Transverse colon (tissue), 4 donors: ENCODE measurements at regions not wholly inside any gene's neighbourhood (a gene's known extent, or its start where the extent isn't known, plus 50 kb on each side); places are given as distances from the start of the nearest gene placed in this dataset.
"Not testable (repeated sequence)": the region's sequence is repeated elsewhere in the genome, so short reads cannot be mapped to it uniquely, and the experiment has no call there.

Source experiments
- DNase-seq: peaks from one replicate; pipeline ENCODE4 v3.0.0-alpha.2; 2019
- H3K27ac ChIP-seq, 4 donors: fragments of 200-600 bp; sonication (generic); 2 replicates each; pipeline ENCODE4 v1.5.1; 2016 to 2018; ENCODE audit warnings: inconsistent platforms in 4 of 4
- H3K27me3 ChIP-seq: fragments of 200-600 bp; sonication (generic); 2 replicates; pipeline ENCODE4 v1.5.1; 2017; ENCODE audit warnings: inconsistent platforms
- H3K36me3 ChIP-seq, 4 donors: fragments of 200-600 bp; sonication (generic); 2 replicates each; pipeline ENCODE4 v1.5.1; 2017 to 2019; ENCODE audit warnings: inconsistent platforms in 4 of 4
- H3K4me1 ChIP-seq, 4 donors: fragments of 200-600 bp; sonication (generic); 2 replicates each; pipeline ENCODE4 v1.5.1; 2017 to 2020; ENCODE audit warnings: inconsistent platforms in 4 of 4
- H3K4me3 ChIP-seq, 4 donors: fragments of 200-600 bp; sonication (generic); 1 replicate in 1 of 4; 2 replicates in 3 of 4; pipeline versions ENCODE4 v1.5.1 to v1.6.1; 2017 to 2019; ENCODE audit warnings: inconsistent platforms in 4 of 4
- H3K9me3 ChIP-seq, 2 donors: fragments of 200-600 bp; sonication (generic); 2 replicates each; pipeline ENCODE4 v1.5.1; 2017 to 2019; ENCODE audit warnings: inconsistent platforms in 2 of 2
- EP300 ChIP-seq: sonication (generic); formaldehyde crosslinking; IDR thresholded peaks from one replicate; pipeline ENCODE4 v1.6.1; 2017; ENCODE audit warnings: antibody characterized with exemption, low read depth
- POLR2A ChIP-seq: fragments of 450-650 bp; IDR thresholded peaks from one replicate; pipeline ENCODE4 v1.6.1; 2016; ENCODE audit warnings: antibody characterized with exemption, mild to moderate bottlenecking, moderate library complexity
- POLR2AphosphoS5 ChIP-seq, 3 donors: sonication (generic); formaldehyde crosslinking; IDR thresholded peaks; one replicate each; pipeline ENCODE4 v1.6.1; 2016; ENCODE audit warnings: antibody characterized with exemption in 3 of 3
- WGBS, 2 donors: methylation state at CpG; one replicate each; pipeline ENCODE4 v1.1.5; 2018; ENCODE audit warnings: low coverage in 1 of 2; 5-methylcytosine and 5-hydroxymethylcytosine counted together
- in situ Hi-C, 4 donors: fragments of 200-750 bp; cut with MboI; loops; one replicate each; pipeline versions ENCODE4 v1.15.0 to v1.15.1; 2017; ENCODE audit warnings: low sequenced_read_pairs in 3 of 4, low pct_ligation_motif_present in 1 of 4, low pct_unique_long_range_greater_than_20kb in 1 of 4
- intact Hi-C: fragments of 100-400 bp; cut with DNase I; formaldehyde crosslinking; loops from one replicate; pipeline ENCODE4 v1.15.1; 2023; ENCODE audit warnings: low total_unique reads
- TF ChIP-seq, protein P1 (sequence below), 5 experiments: fragments of 200-600 bp in 3 of 5; fragments of 450-650 bp in 2 of 5; sonication (generic) in 3 of 5; IDR thresholded peaks; 1 replicate in 2 of 5; 2 replicates in 3 of 5; pipeline ENCODE4 v1.5.1; 2016 to 2017; ENCODE audit warnings: antibody characterized with exemption in 5 of 5, inconsistent platforms in 3 of 5, mild to moderate bottlenecking in 2 of 5, moderate library complexity in 1 of 5

DNA sequence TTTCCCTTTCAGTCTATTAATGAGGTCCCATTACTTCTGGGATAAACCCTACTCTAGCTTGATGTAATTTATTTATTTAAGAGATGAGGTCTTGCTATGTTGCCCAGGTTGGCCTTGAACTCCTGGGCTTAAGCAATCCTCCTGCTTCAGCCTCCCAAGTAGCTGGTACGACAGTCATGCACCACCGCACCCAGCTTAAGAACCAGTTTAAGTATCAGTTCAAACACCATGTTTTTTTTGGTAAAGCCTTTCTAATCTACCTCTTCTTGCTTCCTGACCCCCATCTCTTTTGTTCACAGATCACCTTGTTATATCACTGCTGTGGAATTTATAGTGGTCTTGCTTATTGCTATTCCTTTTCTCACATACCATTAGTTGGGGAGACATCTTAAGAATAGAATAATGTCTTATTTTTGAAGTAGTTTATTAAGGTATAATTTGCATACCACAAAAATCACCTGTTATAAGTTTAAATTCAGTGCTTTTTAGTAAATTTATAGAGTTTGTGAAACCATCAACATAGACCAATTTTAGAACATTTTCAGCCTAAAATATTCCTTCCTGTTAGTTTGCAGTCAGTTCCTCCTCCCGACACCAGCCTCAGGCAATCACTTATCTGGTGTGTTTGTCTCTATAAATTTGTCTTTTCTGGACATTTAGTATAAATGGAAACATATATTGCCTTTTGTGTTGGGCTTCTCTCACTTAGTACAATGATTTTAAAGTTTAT is 257.9 kb downstream of the PDCD6IP start:
- H3K27ac ChIP-seq, result no peak overlapping the region
- in situ Hi-C loops (no loop called here), intact Hi-C loops (no loop called here)
- H3K9me3 ChIP-seq, result no peaks in the 10 kb centered on the region
- TF ChIP-seq, protein P1, sequence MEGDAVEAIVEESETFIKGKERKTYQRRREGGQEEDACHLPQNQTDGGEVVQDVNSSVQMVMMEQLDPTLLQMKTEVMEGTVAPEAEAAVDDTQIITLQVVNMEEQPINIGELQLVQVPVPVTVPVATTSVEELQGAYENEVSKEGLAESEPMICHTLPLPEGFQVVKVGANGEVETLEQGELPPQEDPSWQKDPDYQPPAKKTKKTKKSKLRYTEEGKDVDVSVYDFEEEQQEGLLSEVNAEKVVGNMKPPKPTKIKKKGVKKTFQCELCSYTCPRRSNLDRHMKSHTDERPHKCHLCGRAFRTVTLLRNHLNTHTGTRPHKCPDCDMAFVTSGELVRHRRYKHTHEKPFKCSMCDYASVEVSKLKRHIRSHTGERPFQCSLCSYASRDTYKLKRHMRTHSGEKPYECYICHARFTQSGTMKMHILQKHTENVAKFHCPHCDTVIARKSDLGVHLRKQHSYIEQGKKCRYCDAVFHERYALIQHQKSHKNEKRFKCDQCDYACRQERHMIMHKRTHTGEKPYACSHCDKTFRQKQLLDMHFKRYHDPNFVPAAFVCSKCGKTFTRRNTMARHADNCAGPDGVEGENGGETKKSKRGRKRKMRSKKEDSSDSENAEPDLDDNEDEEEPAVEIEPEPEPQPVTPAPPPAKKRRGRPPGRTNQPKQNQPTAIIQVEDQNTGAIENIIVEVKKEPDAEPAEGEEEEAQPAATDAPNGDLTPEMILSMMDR (IDR thresholded peaks at IDR 0.05), result no peak
- TF ChIP-seq POLR2AphosphoS5 (IDR thresholded peaks at IDR 0.05) (no peak), POLR2A (no peak), EP300 (no peak)
- no peak overlapping the region for H3K4me3 ChIP-seq
- H3K27me3 ChIP-seq, result no peaks in the 10 kb centered on the region
- no peak for DNase-seq
- 85 to 92% methylated on average over 2 to 3 of the region's 3 CpGs for WGBS, 2 donors
- no peaks in the 10 kb centered on the region for H3K36me3 ChIP-seq
- no peaks in the 10 kb centered on the region for H3K4me1 ChIP-seq

DNA sequence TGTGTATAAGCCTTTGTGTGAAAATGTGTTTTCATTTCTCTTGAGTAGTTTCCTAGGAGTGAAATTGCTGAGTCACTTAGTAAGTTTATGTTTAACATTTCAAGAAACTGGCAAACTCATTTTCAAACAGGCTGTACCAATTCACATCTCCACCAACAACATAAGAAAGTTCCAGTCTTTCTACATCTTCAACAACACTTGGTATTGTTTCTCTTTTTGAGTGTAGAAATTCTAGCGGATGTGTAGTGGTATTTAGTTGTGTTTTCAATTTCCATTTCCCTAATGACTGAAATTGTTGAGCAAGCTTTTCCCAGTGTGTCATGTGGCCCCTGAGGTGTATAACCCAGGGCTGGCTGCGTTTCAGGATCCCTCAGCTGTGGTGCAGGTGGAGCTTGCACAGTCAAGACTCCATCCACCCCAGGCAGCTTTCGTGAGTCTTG is 258.5 kb downstream of the PDCD6IP start:
- no peaks in the 10 kb centered on the region for H3K36me3 ChIP-seq
- no peaks in the 10 kb centered on the region for H3K4me1 ChIP-seq
- in situ Hi-C loops, result no loop called here
- no peak for TF ChIP-seq POLR2AphosphoS5 (IDR thresholded peaks at IDR 0.05)
- no peak for TF ChIP-seq EP300
- no peak for TF ChIP-seq POLR2A
- TF ChIP-seq, protein P1 (IDR thresholded peaks at IDR 0.05), result no peak
- intact Hi-C loops, result no loop called here
- 71 to 78% methylated on average over 1 to 3 of the region's 3 CpGs for WGBS, 2 donors
- no peak for DNase-seq
- H3K27me3 ChIP-seq, result no peaks in the 10 kb centered on the region
- no peak overlapping the region for H3K4me3 ChIP-seq
- no peak overlapping the region for H3K27ac ChIP-seq
- no peaks in the 10 kb centered on the region for H3K9me3 ChIP-seq

DNA sequence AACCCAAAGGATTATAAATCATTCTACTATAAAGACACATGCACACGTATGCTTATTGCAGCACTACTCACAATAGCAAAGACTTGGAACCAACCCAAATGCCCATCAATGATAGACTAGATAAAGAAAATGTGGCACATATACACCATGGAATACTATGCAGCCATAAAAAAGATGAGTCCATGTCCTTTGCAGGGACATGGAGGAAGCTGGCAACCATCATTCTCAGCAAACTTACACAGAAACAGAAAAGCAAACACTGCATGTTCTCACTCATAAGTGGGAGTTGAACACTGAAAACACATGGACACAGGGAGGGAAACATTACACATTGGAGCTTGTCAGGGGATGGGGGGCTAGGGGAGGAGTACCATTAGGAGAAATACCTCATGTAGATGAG is 262.6 kb downstream of the PDCD6IP start:
- H3K9me3 ChIP-seq, H3K4me1 ChIP-seq, H3K36me3 ChIP-seq, H3K27ac ChIP-seq, intact Hi-C loops, DNase-seq, H3K4me3 ChIP-seq, H3K27me3 ChIP-seq, in situ Hi-C loops: not testable (repeated sequence)
- 82% methylated on average over 1 of the region's 1 CpG; no CpG with 5 or more reads in 1 of the 2 donors for WGBS, 2 donors

DNA sequence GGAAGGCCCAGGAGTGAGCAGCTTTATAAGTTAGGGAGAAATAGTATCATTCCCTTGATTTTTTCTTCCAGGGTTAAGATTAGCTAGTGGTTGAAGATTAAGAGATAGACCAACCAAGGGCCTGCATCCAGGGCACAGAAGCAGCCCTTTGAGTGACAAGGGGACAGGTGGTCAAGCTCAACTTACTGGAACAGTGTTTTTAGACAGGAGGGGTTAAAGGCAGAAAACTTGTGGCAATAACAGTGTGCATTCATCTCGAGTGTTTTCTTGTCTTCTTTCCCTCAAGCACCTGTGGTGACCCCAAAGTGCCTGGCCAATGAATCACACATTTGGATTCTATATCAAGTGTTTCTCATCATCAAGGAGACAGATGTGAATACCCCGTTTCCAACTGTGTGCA is 267.5 kb downstream of the PDCD6IP start:
- in situ Hi-C loops, result no loop called here
- TF ChIP-seq POLR2A (no peak), POLR2AphosphoS5 (IDR thresholded peaks at IDR 0.05) (no peak), EP300 (no peak)
- TF ChIP-seq, protein P1 (IDR thresholded peaks at IDR 0.05), result no peak

DNA sequence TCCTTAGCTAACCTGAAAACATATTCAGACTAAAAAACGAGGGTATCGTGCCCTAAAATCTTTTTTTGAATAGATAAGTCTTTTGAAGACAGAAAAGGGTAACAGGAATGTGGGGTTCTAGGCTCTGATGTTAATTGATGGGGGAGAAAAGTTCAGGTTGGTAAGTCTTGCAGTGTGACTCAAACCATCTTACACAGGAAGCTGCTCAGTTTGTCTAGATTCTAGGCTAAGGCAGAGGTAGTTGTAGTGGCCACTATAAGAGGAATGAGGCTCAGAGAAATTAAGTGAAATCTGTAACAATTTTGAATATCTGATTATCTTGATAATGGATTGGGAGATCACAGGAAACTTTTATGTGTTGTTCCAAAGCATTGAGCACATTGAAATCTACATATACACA is 267.9 kb downstream of the PDCD6IP start:
- Histone ChIP-seq H3K36me3 (no peaks in the 10 kb centered on the region), H3K27me3 (no peaks in the 10 kb centered on the region), H3K4me1 (no peaks in the 10 kb centered on the region), H3K4me3 (no peak overlapping the region), H3K27ac (no peak overlapping the region), H3K9me3 (no peaks in the 10 kb centered on the region)
- intact Hi-C loops, result no loop called here
- in situ Hi-C loops, result no loop called here
- TF ChIP-seq EP300, result no peak
- TF ChIP-seq, protein P1 (IDR thresholded peaks at IDR 0.05), result no peak
- TF ChIP-seq POLR2AphosphoS5 (IDR thresholded peaks at IDR 0.05), result no peak
- no peak for TF ChIP-seq POLR2A
- 50 to 74% methylated on average over 2 of the region's 2 CpGs for WGBS, 2 donors
- no peak for DNase-seq

More for the DNA sequence above, 267.5 kb downstream of the PDCD6IP start:
- DNase-seq, result no peak
- Histone ChIP-seq H3K27me3 (no peaks in the 10 kb centered on the region), H3K4me1 (no peaks in the 10 kb centered on the region), H3K36me3 (no peaks in the 10 kb centered on the region), H3K4me3 (no peak overlapping the region), H3K27ac (no peak overlapping the region), H3K9me3 (no peaks in the 10 kb centered on the region)
- WGBS, 2 donors, result 75 to 76% methylated on average over 2 of the region's 2 CpGs
- intact Hi-C loops, result no loop called here
